ENCODE measurements at regions not wholly inside any gene's neighbourhood (a gene's known extent, or its start where the extent isn't known, plus 50 kb on each side); places are given as distances from the start of the nearest gene placed in this dataset.

DNA sequence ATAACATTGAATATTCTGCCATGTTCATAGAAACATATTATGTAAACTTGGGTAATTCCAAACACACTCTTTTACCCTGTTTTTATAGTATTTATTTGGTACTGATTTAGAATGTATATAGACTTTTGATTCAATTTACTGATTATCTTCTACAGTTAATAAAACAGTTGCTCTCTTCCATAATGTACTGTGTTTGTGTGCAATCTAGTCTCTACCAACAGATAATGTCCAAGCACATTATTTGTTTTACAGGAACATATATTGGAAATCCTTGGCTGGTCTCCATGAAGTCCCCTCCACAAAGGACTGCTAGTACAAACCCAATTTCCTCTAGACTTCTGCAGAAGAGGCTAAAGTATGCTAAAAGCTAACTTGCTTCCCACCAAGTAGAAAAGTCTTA, 386.6 kb downstream of the RND3 start:
- TF ChIP-seq, protein P1, sequence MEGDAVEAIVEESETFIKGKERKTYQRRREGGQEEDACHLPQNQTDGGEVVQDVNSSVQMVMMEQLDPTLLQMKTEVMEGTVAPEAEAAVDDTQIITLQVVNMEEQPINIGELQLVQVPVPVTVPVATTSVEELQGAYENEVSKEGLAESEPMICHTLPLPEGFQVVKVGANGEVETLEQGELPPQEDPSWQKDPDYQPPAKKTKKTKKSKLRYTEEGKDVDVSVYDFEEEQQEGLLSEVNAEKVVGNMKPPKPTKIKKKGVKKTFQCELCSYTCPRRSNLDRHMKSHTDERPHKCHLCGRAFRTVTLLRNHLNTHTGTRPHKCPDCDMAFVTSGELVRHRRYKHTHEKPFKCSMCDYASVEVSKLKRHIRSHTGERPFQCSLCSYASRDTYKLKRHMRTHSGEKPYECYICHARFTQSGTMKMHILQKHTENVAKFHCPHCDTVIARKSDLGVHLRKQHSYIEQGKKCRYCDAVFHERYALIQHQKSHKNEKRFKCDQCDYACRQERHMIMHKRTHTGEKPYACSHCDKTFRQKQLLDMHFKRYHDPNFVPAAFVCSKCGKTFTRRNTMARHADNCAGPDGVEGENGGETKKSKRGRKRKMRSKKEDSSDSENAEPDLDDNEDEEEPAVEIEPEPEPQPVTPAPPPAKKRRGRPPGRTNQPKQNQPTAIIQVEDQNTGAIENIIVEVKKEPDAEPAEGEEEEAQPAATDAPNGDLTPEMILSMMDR (IDR thresholded peaks at IDR 0.05) = no peak
- TF ChIP-seq POLR2A (IDR thresholded peaks at IDR 0.05) = no peak
